Suprapubic skin (tissue), 4 donors: ENCODE measurements at regions not wholly inside any gene's neighbourhood (a gene's known extent, or its start where the extent isn't known, plus 50 kb on each side); places are given as distances from the start of the nearest gene placed in this dataset.
"Not testable (repeated sequence)": the region's sequence is repeated elsewhere in the genome, so short reads cannot be mapped to it uniquely, and the experiment has no call there.

ENCODE experiments used
- CTCF ChIP-seq, 2 donors: fragments of 200-600 bp in 1 of 2; fragments of 450-650 bp in 1 of 2; sonication (generic) in 1 of 2; IDR thresholded peaks; one replicate each; pipeline ENCODE4 v1.5.1; 2016 to 2019; ENCODE audit warnings: antibody characterized with exemption in 2 of 2, mild to moderate bottlenecking in 1 of 2, moderate library complexity in 1 of 2
- EP300 ChIP-seq: sonication (generic); formaldehyde crosslinking; IDR thresholded peaks from one replicate; pipeline ENCODE4 v1.6.1; 2017; ENCODE audit warnings: antibody characterized with exemption
- POLR2A ChIP-seq, 2 donors: fragments of 450-650 bp; IDR thresholded peaks; one replicate each; pipeline ENCODE4 v1.6.1; 2017; ENCODE audit warnings: antibody characterized with exemption in 2 of 2, mild to moderate bottlenecking in 2 of 2, moderate library complexity in 2 of 2
- POLR2AphosphoS5 ChIP-seq, 3 donors: sonication (generic); formaldehyde crosslinking; IDR thresholded peaks; one replicate each; pipeline ENCODE4 v1.6.1; 2017; ENCODE audit warnings: antibody characterized with exemption in 3 of 3

- not testable (repeated sequence) for TF ChIP-seq EP300; POLR2A (IDR thresholded peaks at IDR 0.05); CTCF (IDR thresholded peaks at IDR 0.05); POLR2AphosphoS5 (IDR thresholded peaks at IDR 0.05)
Observed at GRCh38 chr6:170001782-170002181, 250.4 kb downstream of the ERMARD start.
